Fibroblast of mammary gland (primary cell): ENCODE measurements at regions not wholly inside any gene's neighbourhood (a gene's known extent, or its start where the extent isn't known, plus 50 kb on each side); places are given as distances from the start of the nearest gene placed in this dataset.
A peak's percentile ranks its signal among the peaks of the same experiment; 100 is the strongest.

ENCODE experiments used
- DNase-seq: peaks from one replicate; pipeline ENCODE4 v3.0.0-alpha.2; 2010; ENCODE audit warnings: low read depth
- H3K4me3 ChIP-seq: 2 replicates; pipeline ENCODE4 v1.5.1; 2011; ENCODE audit warnings: low read depth, mild to moderate bottlenecking, low read length, moderate library complexity; ENCODE audit not compliant: control insufficient read depth
- CTCF ChIP-seq: conservative IDR thresholded peaks from 2 replicates; pipeline ENCODE4 v1.5.1; 2011; ENCODE audit warnings: low read depth, low read length, inconsistent platforms; ENCODE audit not compliant: control insufficient read depth, insufficient read depth

GRCh38 chr16:26762594-26762993, 304.1 kb upstream of the C16orf82 start:
- TF ChIP-seq CTCF, result no peak
- H3K4me3 ChIP-seq, result no peak overlapping the region
- no peak for DNase-seq

- H3K4me3 ChIP-seq, result no peak overlapping the region
- peak; percentile 34 for TF ChIP-seq CTCF
- DNase-seq, result peak; percentile 12
Observed at GRCh38 chr16:26765087-26765486, 301.6 kb upstream of the C16orf82 start.

GRCh38 chr16:26768385-26769010, 298.2 kb upstream of the C16orf82 start:
- DNase-seq, result no peak

GRCh38 chr16:26770547-26770946, 296.2 kb upstream of the C16orf82 start:
- no peak for TF ChIP-seq CTCF
- DNase-seq, result no peak
- H3K4me3 ChIP-seq, result no peak overlapping the region

More at GRCh38 chr16:26768385-26769010, 298.2 kb upstream of the C16orf82 start:
- TF ChIP-seq CTCF, result no peak
- no peak overlapping the region for H3K4me3 ChIP-seq

GRCh38 chr16:26772503-26772902, 294.2 kb upstream of the C16orf82 start:
- peak; percentile 48 for DNase-seq
- H3K4me3 ChIP-seq, result no peak overlapping the region
- TF ChIP-seq CTCF, result no peak

GRCh38 chr16:26777821-26778220, 288.9 kb upstream of the C16orf82 start:
- no peak for DNase-seq
- no peak overlapping the region for H3K4me3 ChIP-seq
- no peak for TF ChIP-seq CTCF

GRCh38 chr16:26787924-26788323, 278.8 kb upstream of the C16orf82 start:
- no peak overlapping the region for H3K4me3 ChIP-seq
- no peak for TF ChIP-seq CTCF
- DNase-seq, result no peak
